ENCODE measurements at regions not wholly inside any gene's neighbourhood (a gene's known extent, or its start where the extent isn't known, plus 50 kb on each side); places are given as distances from the start of the nearest gene placed in this dataset.

GRCh38 chr11:80487952-80488351 is 1047.1 kb upstream of the TENM4 start:
- TF ChIP-seq EZH2phosphoT487 (IDR thresholded peaks at IDR 0.05) (no peak), CTCF (IDR thresholded peaks at IDR 0.05) (no peak)

All from neural progenitor cell (in vitro differentiated cells).